Activated CD4-positive, alpha-beta T cell treated with anti-CD3 and anti-CD28 coated beads, Interleukin-2, amount 50 U/mL, for 16 hours (primary cell): ENCODE measurements at regions not wholly inside any gene's neighbourhood (a gene's known extent, or its start where the extent isn't known, plus 50 kb on each side); places are given as distances from the start of the nearest gene placed in this dataset.
A peak's percentile ranks its signal among the peaks of the same experiment; 100 is the strongest.

Experiments used
- DNase-seq: peaks from one replicate; pipeline ENCODE4 v3.0.0-alpha.2; 2020

DNA sequence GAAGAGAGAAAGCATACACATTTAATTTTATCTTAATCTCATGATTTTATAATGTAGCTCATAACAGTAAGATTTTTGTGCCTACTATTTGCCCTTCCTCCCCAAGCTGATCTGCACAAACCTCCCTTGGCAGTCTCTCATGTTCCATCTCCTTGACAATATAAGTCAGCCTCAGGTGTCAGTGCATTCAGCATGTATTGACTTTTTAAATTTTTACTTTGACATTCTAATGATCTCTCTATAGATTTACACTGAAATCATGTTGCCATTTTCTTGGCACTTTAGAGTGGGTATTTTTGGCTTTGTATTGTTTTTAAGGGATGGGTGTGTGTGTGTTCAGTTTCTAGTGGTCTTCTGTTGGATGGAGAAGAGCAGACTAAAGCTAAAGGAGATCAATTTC, 505.3 kb upstream of the CPEB2 start:
- no peak for DNase-seq

DNA sequence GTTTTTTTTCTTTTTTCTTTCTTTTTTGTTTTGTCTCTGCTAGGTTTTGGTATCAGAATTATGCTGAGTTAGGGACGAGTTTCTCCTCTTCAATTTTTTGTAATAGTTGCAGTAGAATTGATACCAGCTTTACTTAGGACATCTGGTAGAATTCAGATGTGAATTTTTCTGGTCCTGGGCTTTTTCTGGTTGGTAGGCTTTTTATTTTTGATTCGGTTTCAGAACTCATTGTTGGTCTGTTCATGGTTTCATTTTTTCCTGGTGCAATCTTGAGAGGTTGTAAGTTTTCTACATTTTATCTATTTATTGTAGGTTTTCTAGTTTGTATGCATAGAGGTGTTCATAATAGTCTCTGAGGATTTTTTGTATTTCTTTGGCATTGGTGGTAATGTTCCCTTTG, 498.1 kb upstream of the CPEB2 start:
- DNase-seq: no peak

DNA sequence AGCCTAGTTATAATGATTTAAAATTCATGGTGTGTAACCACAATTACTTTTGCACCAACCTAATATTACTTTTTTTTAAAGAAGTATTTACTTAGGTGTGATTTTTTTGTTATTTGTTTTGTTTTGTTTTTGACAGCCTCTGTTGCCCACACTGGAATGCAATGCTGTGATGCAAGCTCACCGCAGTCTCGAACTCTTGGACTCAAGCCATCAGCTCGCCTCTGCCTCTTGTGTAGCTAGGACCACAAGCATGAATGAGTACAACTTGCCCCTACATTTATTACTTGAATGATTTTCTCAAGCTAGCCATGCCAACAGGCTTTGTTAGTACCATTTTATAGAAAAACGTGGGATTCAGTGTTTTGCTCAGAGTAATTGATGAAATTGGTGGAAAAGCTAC, 488.8 kb upstream of the CPEB2 start:
- no peak for DNase-seq

DNA sequence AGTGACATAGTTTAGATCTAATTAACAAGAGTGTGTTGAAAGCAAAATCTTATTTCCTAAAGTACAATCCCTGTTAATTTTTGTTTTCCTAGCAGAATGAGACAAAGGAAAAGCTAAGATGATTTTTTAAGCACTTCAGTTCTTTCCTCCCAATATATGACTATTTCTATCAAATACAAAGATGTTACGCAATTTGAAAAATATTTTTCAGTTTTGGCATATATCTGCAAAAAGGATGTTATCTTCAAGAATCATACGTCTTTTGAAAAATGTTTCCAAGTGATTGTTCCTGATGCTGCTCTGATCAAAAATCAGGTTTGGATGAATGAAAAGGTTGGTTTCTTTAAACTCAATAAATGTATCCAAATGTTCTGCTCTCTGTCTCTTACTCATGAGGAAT, 486.7 kb upstream of the CPEB2 start:
- no peak for DNase-seq

DNA sequence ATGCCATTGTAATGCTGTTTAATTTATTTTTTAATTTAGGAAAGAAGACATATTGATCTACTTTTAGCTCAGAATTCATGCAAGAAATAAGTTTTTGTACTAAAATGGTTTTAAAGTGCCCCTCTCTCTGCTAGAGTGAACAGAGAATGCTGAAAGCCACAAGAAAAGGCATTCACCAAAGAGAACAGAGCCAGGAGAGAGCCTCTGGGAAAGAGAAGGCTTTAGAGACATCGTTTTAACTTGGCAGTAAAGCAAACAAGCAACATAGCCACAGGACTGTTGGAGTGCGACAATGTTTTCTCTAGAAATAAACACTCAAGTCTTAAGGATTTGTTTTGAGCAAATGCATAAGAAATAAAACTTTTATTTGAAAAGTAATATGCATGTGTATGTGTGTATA, 484.1 kb upstream of the CPEB2 start:
- DNase-seq: no peak

DNA sequence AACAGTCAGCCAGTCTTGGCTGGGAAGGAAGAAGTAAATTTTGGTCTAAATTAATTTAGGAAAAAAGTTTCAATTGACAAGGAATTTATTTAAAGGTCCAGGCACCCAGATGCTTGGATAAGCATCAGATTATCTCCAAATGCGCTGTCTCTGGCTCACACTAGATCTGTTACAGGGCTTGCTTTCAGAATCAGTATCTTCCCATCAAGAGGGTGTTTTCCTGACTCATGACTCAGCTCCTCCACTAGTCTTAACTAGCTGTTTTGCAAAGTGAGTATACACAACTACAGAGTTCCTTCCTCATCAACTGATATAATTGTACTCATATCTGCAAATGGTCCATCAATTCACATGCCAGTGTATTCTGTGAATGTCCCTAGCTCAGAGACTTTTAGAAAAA, 482.1 kb upstream of the CPEB2 start:
- DNase-seq: no peak

DNA sequence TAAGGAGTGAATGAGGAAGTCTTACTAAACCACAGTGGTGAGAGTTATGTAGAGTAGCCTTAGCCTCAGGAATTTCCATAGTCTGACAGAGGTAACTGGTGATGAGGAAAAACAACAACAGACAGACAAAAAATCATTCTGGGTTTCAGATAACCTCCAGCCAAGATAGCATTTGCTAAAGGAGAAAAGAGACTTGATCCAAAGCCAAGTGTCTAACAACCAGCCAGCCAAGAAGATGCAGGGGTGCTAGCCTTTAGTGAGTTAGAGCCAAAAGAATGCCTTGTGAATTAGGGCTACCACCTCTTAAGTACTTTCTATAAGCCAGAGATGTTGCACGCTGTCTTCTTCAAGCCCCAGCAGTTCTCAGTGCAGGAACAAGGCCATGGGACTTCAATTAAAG, 478.0 kb upstream of the CPEB2 start:
- no peak for DNase-seq

DNA sequence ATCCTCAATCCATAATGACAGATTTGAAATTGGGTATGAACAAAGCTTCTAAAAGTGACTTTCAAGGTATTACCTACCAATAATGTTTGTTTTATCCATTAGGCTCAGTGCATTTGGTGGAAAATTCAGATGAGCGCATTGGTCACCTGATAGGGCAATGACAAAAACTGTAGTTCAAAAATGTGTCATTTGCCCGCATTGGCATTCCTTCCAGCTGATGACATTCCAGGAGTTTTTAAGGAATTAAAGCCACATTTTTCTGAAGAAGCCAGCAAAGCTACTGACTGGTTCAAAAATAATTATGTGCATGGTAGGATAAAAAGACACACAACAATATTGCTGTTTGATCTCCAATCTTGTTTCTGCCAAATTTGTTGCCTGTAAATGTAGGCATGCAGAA, 473.4 kb upstream of the CPEB2 start:
- no peak for DNase-seq

DNA sequence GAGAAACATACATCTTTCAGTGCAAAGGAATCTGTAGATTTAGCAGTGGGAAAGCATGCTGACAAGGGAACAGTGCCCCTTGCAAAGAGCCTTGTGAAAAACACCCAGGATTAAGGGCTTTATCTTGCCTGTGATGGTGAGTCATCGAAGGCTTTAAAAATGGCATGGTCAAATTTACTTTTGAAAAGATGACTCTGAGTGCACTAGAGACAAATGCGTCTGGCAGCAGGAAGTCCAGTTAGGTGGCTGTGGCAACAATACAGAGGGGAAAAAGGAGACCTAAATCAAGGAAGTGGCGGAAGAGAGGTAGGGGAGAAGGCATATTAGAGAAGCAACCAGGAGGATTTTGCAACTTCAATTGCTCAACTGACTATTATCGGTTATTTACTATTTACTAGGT, 472.6 kb upstream of the CPEB2 start:
- DNase-seq: no peak

DNA sequence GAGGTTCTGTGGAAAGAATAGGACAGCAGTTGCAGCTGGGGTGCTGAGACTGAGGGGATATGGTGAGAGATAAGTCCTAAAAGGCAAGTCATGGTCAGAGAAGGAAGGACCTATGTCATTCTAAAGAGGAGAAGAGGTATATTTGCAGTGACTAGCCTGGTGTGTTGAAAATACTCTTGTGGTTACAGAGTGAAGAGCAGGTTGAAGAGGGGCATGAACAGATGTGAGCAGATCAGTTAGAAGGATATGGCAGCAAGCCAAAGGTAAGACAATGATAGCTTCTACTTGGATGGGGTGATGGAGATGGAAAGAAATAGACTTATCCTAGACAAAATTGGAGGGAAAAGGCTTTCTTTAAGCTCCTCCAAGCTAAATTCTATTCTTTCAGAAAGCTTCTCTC, 469.8 kb upstream of the CPEB2 start:
- no peak for DNase-seq

DNA sequence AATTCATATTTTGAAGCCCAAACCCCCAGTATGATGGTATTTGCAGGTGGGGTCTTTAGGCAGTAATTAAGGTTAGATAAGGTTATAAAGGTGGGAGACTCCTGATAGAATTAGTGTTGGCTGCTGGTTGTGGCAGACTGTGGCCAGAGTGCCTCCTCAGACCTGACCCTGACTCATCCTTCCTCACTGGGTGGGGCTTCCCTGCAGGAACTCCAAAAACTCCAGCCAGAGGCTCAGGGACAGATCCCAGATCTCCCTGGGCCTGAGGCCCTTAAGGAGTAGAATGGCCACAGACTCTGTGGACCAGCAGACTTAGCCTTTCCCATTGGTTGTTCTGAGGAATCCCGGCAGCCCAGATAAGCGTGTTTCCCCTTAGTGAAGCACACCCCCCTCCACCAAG, 463.0 kb upstream of the CPEB2 start:
- DNase-seq: no peak

DNA sequence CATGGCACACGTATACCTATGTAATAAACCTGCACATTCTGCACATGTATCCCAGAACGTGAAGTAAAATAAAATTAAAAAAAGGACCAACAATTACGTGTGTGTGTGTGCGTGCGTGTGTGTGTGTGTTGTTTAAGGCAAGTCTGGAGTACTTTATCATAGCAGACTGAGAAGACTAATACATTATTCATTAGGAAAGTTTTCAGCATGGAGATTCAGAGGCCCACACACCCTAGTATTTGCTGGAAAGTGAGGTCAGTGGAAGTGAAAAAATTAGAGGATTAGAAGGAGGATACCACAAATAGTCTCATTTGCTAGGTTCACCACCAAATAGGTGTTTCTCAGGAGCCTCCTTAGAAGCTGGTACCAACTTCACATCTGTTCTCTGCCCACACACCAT, 457.1 kb upstream of the CPEB2 start:
- DNase-seq: no peak

DNA sequence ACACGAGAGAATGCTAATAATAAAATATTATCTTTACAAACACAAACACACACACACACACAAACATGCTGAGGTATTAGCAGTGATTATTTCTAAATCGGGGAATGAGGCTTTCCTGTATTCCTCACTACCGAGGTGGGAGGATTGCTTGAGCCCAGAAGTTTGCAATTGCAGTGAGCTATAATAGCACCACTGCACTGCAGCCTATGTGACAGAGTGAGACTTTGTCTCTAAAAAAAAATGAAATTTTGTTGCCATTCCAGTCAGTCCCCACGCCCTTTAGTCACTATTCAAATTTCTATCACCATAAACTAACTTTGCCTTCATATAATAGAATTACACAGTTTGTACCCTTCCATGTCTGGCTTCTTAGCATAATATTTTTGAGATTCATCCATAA, 456.5 kb upstream of the CPEB2 start:
- DNase-seq: no peak

DNA sequence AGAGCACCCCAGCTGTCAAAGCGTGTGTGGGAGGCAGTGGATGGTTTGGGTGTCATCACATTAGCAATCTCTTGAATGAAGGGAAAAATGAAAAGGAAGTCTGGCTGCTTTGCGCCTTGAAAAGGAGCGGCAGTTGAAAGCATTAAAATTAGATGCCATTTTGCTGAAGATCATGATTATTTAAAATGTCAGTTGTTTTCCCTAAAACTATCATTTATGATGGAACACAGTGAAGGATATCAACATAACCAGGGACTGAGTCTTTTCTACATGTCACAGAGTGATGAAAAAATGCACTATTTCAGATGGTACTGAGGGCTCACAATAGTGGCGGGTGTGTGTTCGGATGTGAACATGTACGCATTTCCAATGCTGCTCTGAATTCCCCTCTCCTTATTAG, 450.2 kb upstream of the CPEB2 start:
- DNase-seq: no peak

DNA sequence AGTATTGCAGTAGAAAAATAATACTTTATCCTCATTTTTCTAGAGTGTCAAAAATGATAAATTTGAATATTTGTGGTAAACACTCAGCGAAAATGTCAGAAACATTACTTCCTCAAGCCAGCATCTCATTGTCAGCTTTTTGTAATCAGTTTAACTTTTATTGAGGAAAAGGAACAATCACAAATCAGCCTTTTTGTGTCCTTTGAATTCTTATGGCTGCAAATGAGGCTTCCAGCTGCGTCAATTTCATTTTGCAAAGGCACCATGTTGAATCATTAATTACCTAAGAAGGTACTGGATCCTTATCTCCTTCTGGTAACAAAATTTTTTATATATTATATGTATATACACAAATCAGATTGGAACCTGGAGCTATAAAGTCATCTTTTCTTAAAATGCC, 442.6 kb upstream of the CPEB2 start:
- no peak for DNase-seq

DNA sequence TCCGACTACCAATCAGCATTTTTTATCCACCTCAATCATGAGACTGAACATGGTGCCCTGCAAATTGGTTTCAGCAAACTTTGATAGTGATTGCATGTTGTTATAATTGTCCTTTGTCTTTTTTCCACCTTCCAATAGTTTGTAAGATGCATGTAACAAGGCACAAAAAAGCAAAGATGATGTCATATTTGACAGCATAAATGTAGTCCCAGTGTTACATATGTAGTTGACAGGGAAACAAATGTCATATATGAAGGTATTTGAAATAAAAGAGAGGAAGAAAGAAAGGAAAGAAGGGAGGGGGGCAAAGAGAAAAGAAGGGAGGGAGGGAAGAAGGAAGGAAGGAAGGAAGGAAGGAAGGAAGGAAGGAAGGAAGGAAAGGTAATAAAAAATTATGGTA, 441.7 kb upstream of the CPEB2 start:
- DNase-seq: no peak

DNA sequence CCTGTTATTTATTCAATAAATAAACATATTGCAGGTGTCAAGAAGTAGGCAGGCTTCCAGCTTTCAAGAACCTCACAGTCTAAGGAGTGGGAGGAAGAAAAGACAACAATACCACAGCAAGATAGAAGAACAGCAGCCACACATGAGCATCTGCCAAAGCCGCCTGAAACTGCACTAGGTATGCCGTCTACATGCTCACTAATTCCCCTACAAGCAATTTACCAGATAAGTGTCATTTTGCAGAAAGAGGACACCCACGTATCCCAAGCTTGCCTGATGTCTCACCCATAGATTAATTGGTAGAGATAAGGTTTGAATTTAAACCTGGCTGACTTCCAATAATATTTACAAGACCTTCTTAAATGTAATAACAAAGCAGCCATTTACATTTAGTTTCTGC, 439.4 kb upstream of the CPEB2 start:
- no peak for DNase-seq

DNA sequence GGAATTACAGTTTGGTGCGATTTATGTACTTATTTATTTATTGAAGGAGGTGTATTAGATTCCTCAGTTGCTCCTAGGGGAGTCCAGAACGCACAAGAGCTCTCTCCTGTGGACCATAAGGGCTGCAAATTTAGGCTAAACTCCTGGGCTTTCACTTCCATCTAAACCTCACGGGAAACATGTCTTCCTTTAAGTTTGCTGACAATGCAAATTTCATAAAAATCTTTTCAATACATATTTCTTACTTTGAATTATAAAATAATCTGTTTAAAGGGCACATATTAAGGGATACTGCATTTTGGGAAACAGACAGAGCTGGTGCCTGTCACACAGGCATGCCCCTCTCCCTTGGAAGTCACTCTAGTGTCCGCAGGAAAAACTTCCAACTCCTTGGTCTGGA, 438.0 kb upstream of the CPEB2 start:
- no peak for DNase-seq

DNA sequence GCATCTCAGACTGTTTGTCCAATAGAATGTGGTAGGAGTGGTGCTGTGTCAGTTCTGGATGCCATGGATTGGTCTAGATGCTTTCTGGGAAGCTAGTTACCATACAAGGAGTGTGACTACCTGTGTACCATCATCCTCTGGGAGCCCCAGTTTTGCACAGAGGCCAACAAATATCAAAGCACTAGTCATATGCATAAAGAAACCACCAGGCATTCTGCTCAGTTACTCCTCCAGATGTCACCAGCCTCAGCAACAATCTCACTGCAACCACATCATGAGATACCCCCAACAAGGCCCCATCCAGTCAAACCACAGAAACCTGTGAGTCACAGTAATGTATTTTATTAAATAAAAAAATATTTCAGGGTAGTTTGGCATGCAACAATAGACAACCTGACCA, 435.8 kb upstream of the CPEB2 start:
- DNase-seq: peak; percentile 0

DNA sequence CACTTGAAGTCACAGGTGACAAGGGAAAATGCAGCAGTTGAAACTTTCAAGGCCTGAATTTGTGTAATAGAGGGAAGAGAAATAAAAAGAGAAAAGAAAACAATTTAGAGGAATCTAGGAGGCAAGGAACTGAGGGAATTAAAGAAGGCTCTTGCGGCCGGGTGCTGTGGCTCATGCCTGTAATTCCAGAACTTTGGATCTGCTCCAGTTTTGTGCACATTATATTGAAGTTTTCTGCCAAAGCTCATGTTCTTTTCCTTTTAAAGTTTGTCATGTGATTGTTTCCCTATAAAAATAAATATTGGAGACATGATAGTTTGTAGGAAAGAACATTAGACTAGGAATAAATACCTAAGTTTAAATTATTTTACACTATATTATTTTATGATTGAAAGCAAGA, 433.9 kb upstream of the CPEB2 start:
- no peak for DNase-seq

DNA sequence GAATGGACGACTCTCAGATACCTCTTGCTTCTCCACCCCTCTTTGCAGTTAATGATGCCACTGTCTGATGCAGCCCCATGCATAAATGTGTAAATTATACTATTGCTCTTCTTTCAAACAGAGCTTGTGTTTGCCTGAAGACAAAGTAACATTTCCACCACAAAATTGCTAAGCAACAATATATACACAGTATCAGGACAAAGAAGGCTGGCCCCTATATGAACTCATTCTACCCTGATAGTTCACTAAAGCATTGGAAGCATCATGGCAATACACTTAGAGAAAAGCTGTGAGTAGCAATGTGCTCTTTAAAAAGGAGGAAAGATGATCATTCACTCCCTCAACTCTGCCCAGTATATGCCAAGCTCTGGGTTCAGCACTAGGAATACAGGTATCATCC, 427.0 kb upstream of the CPEB2 start:
- no peak for DNase-seq

DNA sequence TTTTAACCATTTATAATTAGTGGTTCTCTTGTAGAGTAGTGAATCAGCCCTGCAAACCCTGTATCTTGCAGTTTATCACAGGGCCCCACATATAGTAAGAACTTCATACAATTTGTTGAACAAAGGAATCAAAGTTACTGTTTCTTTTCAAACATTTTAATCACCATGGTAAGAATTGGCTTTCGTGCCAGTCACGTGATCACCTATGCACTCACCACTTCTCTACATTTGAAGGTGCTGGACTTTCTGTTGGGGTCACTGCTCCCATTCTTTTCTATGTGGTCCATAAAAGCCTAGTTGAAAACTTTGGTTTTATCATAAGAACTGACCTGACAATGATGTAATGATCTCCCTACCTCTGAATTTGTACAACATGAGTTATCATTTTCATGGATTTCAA, 426.4 kb upstream of the CPEB2 start:
- DNase-seq: no peak

DNA sequence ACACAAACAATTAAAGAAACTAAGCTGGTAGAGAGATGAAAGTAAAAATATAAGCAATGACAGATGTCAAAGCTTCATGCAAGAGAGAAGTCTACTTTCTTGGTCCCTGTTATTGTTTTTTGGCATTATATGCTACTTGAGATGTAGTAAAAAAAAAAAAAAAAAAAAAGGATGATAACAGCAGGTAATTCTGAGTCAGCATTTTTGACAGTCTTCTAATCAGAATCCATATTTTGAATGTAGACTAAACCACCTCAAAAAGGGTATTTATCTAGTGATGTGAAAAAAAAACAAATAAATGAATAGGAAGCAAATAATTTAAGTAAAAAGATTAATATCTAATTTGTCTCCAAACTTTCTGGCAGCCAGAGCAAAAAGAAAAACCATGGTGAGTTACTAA, 422.2 kb upstream of the CPEB2 start:
- DNase-seq: no peak

DNA sequence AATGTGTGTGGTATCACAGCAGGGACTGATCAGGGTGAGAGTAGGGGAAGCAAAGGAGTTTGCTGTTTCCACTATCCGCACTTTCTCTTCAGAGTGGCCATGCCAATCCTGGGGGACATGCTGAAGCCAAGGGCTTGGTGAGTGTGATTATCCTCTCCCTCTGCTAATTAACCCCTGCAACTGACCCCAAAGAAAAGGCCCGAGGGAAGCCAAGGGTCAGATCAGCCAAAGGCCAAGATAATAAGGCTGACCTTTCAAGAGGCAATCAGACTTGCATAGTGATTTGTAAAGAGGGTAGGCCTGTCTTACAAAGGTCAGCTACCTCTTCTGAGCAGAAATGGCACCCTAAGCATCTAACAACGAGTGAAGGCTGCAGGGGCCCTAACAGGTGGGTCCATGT, 420.5 kb upstream of the CPEB2 start:
- DNase-seq: no peak

DNA sequence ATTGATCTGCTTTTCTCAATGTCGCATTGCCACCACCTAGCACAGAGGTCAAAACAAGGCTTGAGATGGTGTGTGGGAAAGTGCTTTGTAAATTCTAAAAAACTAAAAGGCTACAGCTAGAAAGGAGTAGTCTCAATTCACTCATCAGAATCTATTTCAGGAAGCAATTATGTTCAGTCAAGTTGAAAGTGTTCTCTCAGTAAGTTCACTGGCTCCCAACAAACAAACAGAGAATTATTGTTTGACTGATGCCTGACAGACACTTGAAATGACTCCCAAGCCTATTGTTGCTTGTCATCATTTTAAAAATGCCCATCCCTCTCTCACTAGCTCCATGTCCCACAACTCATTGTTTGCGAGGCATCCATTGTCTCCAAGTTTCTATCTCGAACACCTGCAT, 419.6 kb upstream of the CPEB2 start:
- no peak for DNase-seq

DNA sequence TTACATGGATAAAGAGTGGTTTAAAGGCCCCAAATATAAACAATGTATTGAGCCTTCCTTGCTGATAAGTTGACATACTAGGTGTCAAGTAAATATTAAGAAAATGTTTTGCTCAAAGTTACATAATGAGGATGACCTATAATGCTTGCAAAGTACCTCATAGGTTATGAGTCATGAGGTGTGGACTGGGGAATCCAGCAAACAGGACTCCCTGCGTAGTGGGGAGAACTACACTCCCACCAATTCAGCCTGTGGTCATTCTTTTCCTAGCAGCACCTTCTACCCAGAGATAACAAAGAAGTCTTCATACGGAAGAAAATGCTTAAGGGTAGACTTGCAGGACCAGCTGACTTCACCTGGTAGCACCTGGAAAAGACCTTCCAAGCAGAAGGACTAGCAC, 418.9 kb upstream of the CPEB2 start:
- no peak for DNase-seq

DNA sequence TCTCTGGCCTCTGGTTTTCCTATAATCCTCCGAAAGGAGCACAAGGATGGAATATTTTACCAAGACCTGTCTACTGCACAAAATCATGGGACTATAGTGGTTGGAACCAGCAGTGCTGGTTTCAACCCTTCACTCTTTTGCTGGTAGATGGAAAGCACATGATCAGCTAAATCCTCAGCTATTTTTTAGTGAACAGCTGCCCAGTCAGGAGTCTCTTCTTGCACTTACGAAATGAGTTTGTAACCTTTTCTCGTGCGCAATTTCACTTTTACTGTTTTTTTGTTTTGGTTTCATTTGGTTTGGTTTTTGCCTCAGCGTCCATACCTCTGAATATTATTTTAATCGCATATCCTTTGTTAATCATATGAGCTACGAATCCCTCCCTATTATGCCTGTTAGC, 418.5 kb upstream of the CPEB2 start:
- DNase-seq: no peak
